Left lung (tissue), 4 donors: ENCODE measurements at regions not wholly inside any gene's neighbourhood (a gene's known extent, or its start where the extent isn't known, plus 50 kb on each side); places are given as distances from the start of the nearest gene placed in this dataset.

ENCODE experiments used
- ATAC-seq: fragments of 200-7000 bp; cut with Tn5 transposase; one replicate; pipeline ENCODE4 v1.9.1; 2020; ENCODE audit warnings: moderate library complexity
- DNase-seq, 4 donors: peaks; one replicate each; pipeline ENCODE4 v3.0.0-alpha.2; 2013 to 2020
- H3K27ac ChIP-seq, 2 donors: fragments of 200-600 bp; sonication (generic) in 1 of 2; one replicate each; pipeline versions ENCODE4 v1.5.0 to v1.8.0; 2020 to 2021
- H3K27me3 ChIP-seq, 2 donors: fragments of 200-600 bp; sonication (generic) in 1 of 2; one replicate each; pipeline versions ENCODE4 v1.5.0 to v1.8.0; 2020 to 2021
- H3K36me3 ChIP-seq, 2 donors: fragments of 200-600 bp; sonication (generic) in 1 of 2; one replicate each; pipeline versions ENCODE4 v1.5.0 to v1.8.0; 2020 to 2021
- H3K4me1 ChIP-seq, 2 donors: fragments of 200-600 bp; one replicate each; pipeline ENCODE4 v1.8.0; 2021
- H3K4me3 ChIP-seq, 2 donors: fragments of 200-600 bp; sonication (generic) in 1 of 2; one replicate each; pipeline versions ENCODE4 v1.5.0 to v1.8.0; 2020 to 2021; ENCODE audit warnings: mild to moderate bottlenecking in 1 of 2
- H3K9me3 ChIP-seq, 2 donors: fragments of 200-600 bp; sonication (generic) in 1 of 2; one replicate each; pipeline versions ENCODE4 v1.5.0 to v1.8.0; 2020 to 2021
- CTCF ChIP-seq, 2 donors: fragments of 200-600 bp; sonication (generic) in 1 of 2; IDR thresholded peaks; one replicate each; pipeline versions ENCODE4 v1.5.0 to v1.8.0; 2021; ENCODE audit warnings: antibody characterized with exemption in 2 of 2
- intact Hi-C, 2 donors: fragments of 100-400 bp; cut with DNase I; formaldehyde crosslinking; loops; one replicate each; pipeline versions ENCODE4 v1.11.2 to v1.14.2; 2022
- donor health status: DM: no; HTN: yes; CAD: no.
- donor health status: DM: no; HTN: no; CAD: no.

GRCh38 chr1:233485385-233485784, 128.5 kb upstream of the KCNK1 start:
- no peaks in the 10 kb centered on the region for H3K9me3 ChIP-seq
- no peaks in the 10 kb centered on the region for H3K36me3 ChIP-seq
- ATAC-seq (no peak), DNase-seq (no peak)
- no peaks in the 10 kb centered on the region for H3K4me1 ChIP-seq
- no peak overlapping the region for H3K27ac ChIP-seq
- intact Hi-C loops = no loop called here
- no peak overlapping the region for H3K4me3 ChIP-seq
- no peaks in the 10 kb centered on the region for H3K27me3 ChIP-seq
- no peak for TF ChIP-seq CTCF (IDR thresholded peaks at IDR 0.05)

- Histone ChIP-seq H3K4me3 (no peak overlapping the region), H3K4me1 (no peaks in the 10 kb centered on the region), H3K27me3 (no peaks in the 10 kb centered on the region), H3K9me3 (no peaks in the 10 kb centered on the region), H3K27ac (no peak overlapping the region), H3K36me3 (no peaks in the 10 kb centered on the region)
- ATAC-seq (no peak), DNase-seq (no peak)
- TF ChIP-seq CTCF (IDR thresholded peaks at IDR 0.05) = no peak
- intact Hi-C loops = no loop called here
Measured at GRCh38 chr1:233485809-233486398, 128.0 kb upstream of the KCNK1 start.

- H3K9me3 ChIP-seq = no peaks in the 10 kb centered on the region
- DNase-seq = no peak
- H3K4me1 ChIP-seq = no peaks in the 10 kb centered on the region
- no peaks in the 10 kb centered on the region for H3K27me3 ChIP-seq
- intact Hi-C loops = no loop called here
- no peak for TF ChIP-seq CTCF (IDR thresholded peaks at IDR 0.05)
- H3K4me3 ChIP-seq = no peak overlapping the region
- H3K36me3 ChIP-seq = no peaks in the 10 kb centered on the region
- H3K27ac ChIP-seq = no peak overlapping the region
- no peak for ATAC-seq
Measured at GRCh38 chr1:233487408-233487807, 126.5 kb upstream of the KCNK1 start.

- Histone ChIP-seq H3K4me1 (no peaks in the 10 kb centered on the region), H3K27me3 (no peaks in the 10 kb centered on the region), H3K9me3 (no peaks in the 10 kb centered on the region), H3K4me3 (no peak overlapping the region), H3K36me3 (no peaks in the 10 kb centered on the region), H3K27ac (no peak overlapping the region)
- intact Hi-C loops = no loop called here
- DNase-seq = no peak
- ATAC-seq = no peak
- no peak for TF ChIP-seq CTCF (IDR thresholded peaks at IDR 0.05)
Measured at GRCh38 chr1:233489411-233489810, 124.5 kb upstream of the KCNK1 start.

- TF ChIP-seq CTCF (IDR thresholded peaks at IDR 0.05) = no peak
- Histone ChIP-seq H3K27me3 (no peaks in the 10 kb centered on the region), H3K9me3 (no peaks in the 10 kb centered on the region), H3K27ac (no peak overlapping the region), H3K36me3 (no peaks in the 10 kb centered on the region), H3K4me1 (no peaks in the 10 kb centered on the region), H3K4me3 (no peak overlapping the region)
- DNase-seq (no peak), ATAC-seq (no peak)
- intact Hi-C loops = no loop called here
Measured at GRCh38 chr1:233490488-233490887, 123.4 kb upstream of the KCNK1 start.
